22Rv1 (cell line): ENCODE measurements at regions not wholly inside any gene's neighbourhood (a gene's known extent, or its start where the extent isn't known, plus 50 kb on each side); places are given as distances from the start of the nearest gene placed in this dataset.

Experiments used
- ZFX ChIP-seq: fragments of 450-650 bp; IDR thresholded peaks from 2 replicates; pipeline ENCODE4 v1.6.1; 2017; ENCODE audit warnings: antibody characterized with exemption, borderline replicate concordance
- TF ChIP-seq, protein P1 (sequence below): fragments of 450-650 bp; IDR thresholded peaks from 2 replicates; pipeline ENCODE4 v1.5.1; 2017; ENCODE audit warnings: mild to moderate bottlenecking

DNA sequence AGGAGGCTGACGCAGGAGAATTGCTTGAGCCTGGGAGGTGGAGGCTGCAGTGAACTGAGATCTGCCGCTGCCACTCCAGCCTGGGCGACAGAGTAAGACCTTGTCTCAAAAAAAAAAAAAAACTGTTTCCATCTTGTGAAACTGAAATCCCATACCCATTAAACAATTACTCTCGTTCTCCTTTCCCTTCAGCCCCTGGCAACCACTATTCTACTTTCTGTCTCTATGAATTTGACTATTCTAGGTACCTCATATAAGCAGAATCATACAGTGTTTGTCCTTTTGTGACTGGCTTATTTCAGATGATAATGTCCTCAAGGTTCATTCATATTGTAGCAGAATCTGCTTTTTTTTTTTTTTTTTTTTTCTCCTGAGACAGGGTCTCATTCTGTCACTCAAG lies 51.5 kb upstream of the UBE2E1 start:
- TF ChIP-seq, protein P1, sequence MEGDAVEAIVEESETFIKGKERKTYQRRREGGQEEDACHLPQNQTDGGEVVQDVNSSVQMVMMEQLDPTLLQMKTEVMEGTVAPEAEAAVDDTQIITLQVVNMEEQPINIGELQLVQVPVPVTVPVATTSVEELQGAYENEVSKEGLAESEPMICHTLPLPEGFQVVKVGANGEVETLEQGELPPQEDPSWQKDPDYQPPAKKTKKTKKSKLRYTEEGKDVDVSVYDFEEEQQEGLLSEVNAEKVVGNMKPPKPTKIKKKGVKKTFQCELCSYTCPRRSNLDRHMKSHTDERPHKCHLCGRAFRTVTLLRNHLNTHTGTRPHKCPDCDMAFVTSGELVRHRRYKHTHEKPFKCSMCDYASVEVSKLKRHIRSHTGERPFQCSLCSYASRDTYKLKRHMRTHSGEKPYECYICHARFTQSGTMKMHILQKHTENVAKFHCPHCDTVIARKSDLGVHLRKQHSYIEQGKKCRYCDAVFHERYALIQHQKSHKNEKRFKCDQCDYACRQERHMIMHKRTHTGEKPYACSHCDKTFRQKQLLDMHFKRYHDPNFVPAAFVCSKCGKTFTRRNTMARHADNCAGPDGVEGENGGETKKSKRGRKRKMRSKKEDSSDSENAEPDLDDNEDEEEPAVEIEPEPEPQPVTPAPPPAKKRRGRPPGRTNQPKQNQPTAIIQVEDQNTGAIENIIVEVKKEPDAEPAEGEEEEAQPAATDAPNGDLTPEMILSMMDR = no peak
- TF ChIP-seq ZFX = no peak
